ENCODE measurements at regions not wholly inside any gene's neighbourhood (a gene's known extent, or its start where the extent isn't known, plus 50 kb on each side); places are given as distances from the start of the nearest gene placed in this dataset.

DNA sequence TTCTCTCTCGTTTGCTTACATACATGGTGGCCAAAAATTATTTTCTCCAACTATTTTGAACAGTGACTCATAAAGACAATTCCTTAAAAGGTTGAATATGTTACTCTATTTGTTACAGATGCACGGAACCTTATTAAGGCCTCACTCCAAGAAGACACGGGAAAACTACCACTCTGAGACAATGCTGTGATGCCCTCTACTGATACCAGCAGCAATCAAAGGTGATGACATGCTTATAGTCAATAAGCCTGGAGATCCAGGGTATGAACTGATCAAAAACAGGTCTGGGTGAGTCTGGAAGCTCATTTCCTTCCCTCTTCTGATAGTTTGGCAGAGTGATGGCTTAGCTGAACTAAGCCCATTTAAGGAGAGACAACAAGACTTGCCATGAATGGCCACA, 563.0 kb downstream of the LRRIQ3 start:
- H3K27ac ChIP-seq (ENCODE audit: low read depth, low read length) = no peak overlapping the region
- no peak overlapping the region for H3K9ac ChIP-seq (ENCODE audit: low read depth in 1 of 3, low read length in 3 of 3)
- no peaks in the 10 kb centered on the region for H3K4me1 ChIP-seq (ENCODE audit: control insufficient read depth in 3 of 3, insufficient read depth in 3 of 3, low read length in 3 of 3)
- no peaks in the 10 kb centered on the region for H3K27me3 ChIP-seq (ENCODE audit: control insufficient read depth in 3 of 3, insufficient read depth in 3 of 3, low read length in 3 of 3)
- H3K9me3 ChIP-seq (ENCODE audit: control insufficient read depth in 3 of 3, low read length in 3 of 3) = no peaks in the 10 kb centered on the region
- H3K36me3 ChIP-seq (ENCODE audit: control insufficient read depth in 3 of 3, insufficient read depth in 3 of 3, low read length in 3 of 3) = no peaks in the 10 kb centered on the region
- H3K4me3 ChIP-seq (ENCODE audit: low read length in 3 of 3) = no peak overlapping the region

- no peaks in the 10 kb centered on the region for H3K27me3 ChIP-seq (ENCODE audit: control insufficient read depth in 3 of 3, insufficient read depth in 3 of 3, low read length in 3 of 3)
- H3K9me3 ChIP-seq (ENCODE audit: control insufficient read depth in 3 of 3, low read length in 3 of 3) = no peaks in the 10 kb centered on the region
- no peak overlapping the region for H3K9ac ChIP-seq (ENCODE audit: low read depth in 1 of 3, low read length in 3 of 3)
- no peaks in the 10 kb centered on the region for H3K36me3 ChIP-seq (ENCODE audit: control insufficient read depth in 3 of 3, insufficient read depth in 3 of 3, low read length in 3 of 3)
- H3K4me3 ChIP-seq (ENCODE audit: low read length in 3 of 3) = no peak overlapping the region
- no peak overlapping the region for H3K27ac ChIP-seq (ENCODE audit: low read depth, low read length)
- no peaks in the 10 kb centered on the region for H3K4me1 ChIP-seq (ENCODE audit: control insufficient read depth in 3 of 3, insufficient read depth in 3 of 3, low read length in 3 of 3)
Observed at GRCh38 chr1:73627723-73628122, 570.3 kb downstream of the LRRIQ3 start.

GRCh38 chr1:73626326-73626725, 571.6 kb downstream of the LRRIQ3 start:
- Histone ChIP-seq H3K36me3 (ENCODE audit: control insufficient read depth in 3 of 3, insufficient read depth in 3 of 3, low read length in 3 of 3) (no peaks in the 10 kb centered on the region), H3K27ac (ENCODE audit: low read depth, low read length) (no peak overlapping the region), H3K4me1 (ENCODE audit: control insufficient read depth in 3 of 3, insufficient read depth in 3 of 3, low read length in 3 of 3) (no peaks in the 10 kb centered on the region), H3K27me3 (ENCODE audit: control insufficient read depth in 3 of 3, insufficient read depth in 3 of 3, low read length in 3 of 3) (no peaks in the 10 kb centered on the region), H3K9me3 (ENCODE audit: control insufficient read depth in 3 of 3, low read length in 3 of 3) (no peaks in the 10 kb centered on the region), H3K9ac (ENCODE audit: low read depth in 1 of 3, low read length in 3 of 3) (no peak overlapping the region), H3K4me3 (ENCODE audit: low read length in 3 of 3) (no peak overlapping the region)

DNA sequence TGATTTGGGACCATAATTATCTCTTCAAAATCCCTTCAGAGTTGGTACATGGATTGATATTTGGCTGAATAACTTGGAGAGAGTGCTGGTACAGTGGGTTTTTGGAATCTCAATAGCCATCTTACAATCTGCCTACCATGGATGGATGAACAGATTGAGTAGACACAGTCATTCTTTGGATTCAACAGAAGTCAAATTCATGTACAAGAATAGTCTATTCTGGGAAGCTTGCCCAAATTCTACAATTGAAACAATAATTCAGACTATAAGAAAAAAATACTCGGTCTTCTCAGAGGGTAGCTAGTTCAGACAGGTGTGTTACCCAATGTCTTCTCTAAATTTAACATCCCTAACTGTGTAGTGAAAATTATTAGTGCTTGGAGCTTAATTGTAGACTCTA, 574.0 kb downstream of the LRRIQ3 start:
- H3K9ac ChIP-seq (ENCODE audit: low read depth in 1 of 3, low read length in 3 of 3) = no peak overlapping the region
- H3K9me3 ChIP-seq (ENCODE audit: control insufficient read depth in 3 of 3, low read length in 3 of 3) = no peaks in the 10 kb centered on the region
- H3K4me1 ChIP-seq (ENCODE audit: control insufficient read depth in 3 of 3, insufficient read depth in 3 of 3, low read length in 3 of 3) = no peaks in the 10 kb centered on the region
- no peak overlapping the region for H3K27ac ChIP-seq (ENCODE audit: low read depth, low read length)
- H3K36me3 ChIP-seq (ENCODE audit: control insufficient read depth in 3 of 3, insufficient read depth in 3 of 3, low read length in 3 of 3) = no peaks in the 10 kb centered on the region
- H3K4me3 ChIP-seq (ENCODE audit: low read length in 3 of 3) = no peak overlapping the region
- H3K27me3 ChIP-seq (ENCODE audit: control insufficient read depth in 3 of 3, insufficient read depth in 3 of 3, low read length in 3 of 3) = no peaks in the 10 kb centered on the region

DNA sequence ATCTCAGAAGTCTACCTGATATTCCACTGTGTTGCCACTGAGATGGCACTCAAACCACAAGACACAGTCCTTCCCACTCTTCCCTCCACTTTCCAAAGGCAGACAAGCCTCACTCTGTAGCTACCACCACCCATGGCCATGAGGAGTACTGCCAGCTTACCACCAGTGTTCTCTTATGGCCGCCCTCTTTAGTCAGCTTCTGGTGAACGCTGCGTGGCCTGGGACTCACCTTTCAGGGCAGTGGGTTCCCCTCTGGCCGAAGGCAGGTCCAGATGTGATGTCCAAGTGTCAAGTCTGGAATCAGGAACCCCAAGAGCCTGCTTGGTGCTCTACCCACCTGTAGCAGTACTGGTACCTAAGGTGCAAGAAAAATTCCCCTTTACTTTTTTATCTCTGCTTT, 580.8 kb downstream of the LRRIQ3 start:
- no peaks in the 10 kb centered on the region for H3K9me3 ChIP-seq (ENCODE audit: control insufficient read depth in 3 of 3, low read length in 3 of 3)
- H3K36me3 ChIP-seq (ENCODE audit: control insufficient read depth in 3 of 3, insufficient read depth in 3 of 3, low read length in 3 of 3) = no peaks in the 10 kb centered on the region
- no peak overlapping the region for H3K9ac ChIP-seq (ENCODE audit: low read depth in 1 of 3, low read length in 3 of 3)
- no peaks in the 10 kb centered on the region for H3K27me3 ChIP-seq (ENCODE audit: control insufficient read depth in 3 of 3, insufficient read depth in 3 of 3, low read length in 3 of 3)
- H3K4me1 ChIP-seq (ENCODE audit: control insufficient read depth in 3 of 3, insufficient read depth in 3 of 3, low read length in 3 of 3) = no peaks in the 10 kb centered on the region
- no peak overlapping the region for H3K4me3 ChIP-seq (ENCODE audit: low read length in 3 of 3)
- no peak overlapping the region for H3K27ac ChIP-seq (ENCODE audit: low read depth, low read length)

DNA sequence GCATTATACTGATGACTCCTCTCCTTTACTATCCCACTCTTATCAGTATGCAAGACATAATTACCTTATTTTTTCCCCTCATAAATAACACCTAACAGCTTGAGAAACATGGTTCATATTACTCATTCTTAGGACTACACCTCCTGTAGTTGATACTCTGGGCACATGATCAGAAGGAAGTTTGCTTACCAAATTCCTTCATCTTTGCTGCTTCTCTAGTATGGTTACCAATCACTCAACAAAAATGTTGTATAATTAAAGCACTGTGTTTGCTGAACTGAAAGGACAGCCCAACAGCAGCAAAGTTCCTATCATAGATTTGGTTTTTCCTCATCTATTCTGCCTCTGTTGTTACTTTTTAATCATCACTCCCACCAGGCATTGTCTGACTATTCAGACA, 586.3 kb downstream of the LRRIQ3 start:
- H3K9ac ChIP-seq (ENCODE audit: low read depth in 1 of 3, low read length in 3 of 3) = no peak overlapping the region
- H3K4me3 ChIP-seq (ENCODE audit: low read length in 3 of 3) = no peak overlapping the region
- no peaks in the 10 kb centered on the region for H3K4me1 ChIP-seq (ENCODE audit: control insufficient read depth in 3 of 3, insufficient read depth in 3 of 3, low read length in 3 of 3)
- no peaks in the 10 kb centered on the region for H3K9me3 ChIP-seq (ENCODE audit: control insufficient read depth in 3 of 3, low read length in 3 of 3)
- H3K36me3 ChIP-seq (ENCODE audit: control insufficient read depth in 3 of 3, insufficient read depth in 3 of 3, low read length in 3 of 3) = no peaks in the 10 kb centered on the region
- H3K27me3 ChIP-seq (ENCODE audit: control insufficient read depth in 3 of 3, insufficient read depth in 3 of 3, low read length in 3 of 3) = no peaks in the 10 kb centered on the region
- no peak overlapping the region for H3K27ac ChIP-seq (ENCODE audit: low read depth, low read length)

DNA sequence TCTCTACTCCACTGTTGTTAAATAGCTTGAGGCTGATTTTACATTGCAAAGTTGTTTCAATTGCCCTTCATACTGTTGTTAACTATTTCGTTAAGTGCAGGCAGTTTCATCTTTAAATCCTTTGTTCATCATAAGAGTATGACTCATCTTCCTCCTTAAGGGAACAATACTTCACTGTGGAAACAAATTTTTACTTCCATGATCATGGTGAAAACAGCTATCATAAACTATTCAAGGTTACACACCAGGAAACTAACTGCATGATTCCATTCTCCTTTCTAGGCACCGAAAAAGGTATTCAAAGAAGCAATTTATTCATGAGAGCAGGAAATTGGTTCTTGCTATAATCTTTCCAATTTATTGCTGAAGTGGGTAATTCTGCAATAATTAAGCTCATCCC, 593.2 kb downstream of the LRRIQ3 start:
- Histone ChIP-seq H3K4me1 (ENCODE audit: control insufficient read depth in 3 of 3, insufficient read depth in 3 of 3, low read length in 3 of 3) (no peaks in the 10 kb centered on the region), H3K4me3 (ENCODE audit: low read length in 3 of 3) (no peak overlapping the region), H3K9me3 (ENCODE audit: control insufficient read depth in 3 of 3, low read length in 3 of 3) (no peaks in the 10 kb centered on the region), H3K27me3 (ENCODE audit: control insufficient read depth in 3 of 3, insufficient read depth in 3 of 3, low read length in 3 of 3) (no peaks in the 10 kb centered on the region), H3K36me3 (ENCODE audit: control insufficient read depth in 3 of 3, insufficient read depth in 3 of 3, low read length in 3 of 3) (no peaks in the 10 kb centered on the region), H3K27ac (ENCODE audit: low read depth, low read length) (no peak overlapping the region), H3K9ac (ENCODE audit: low read depth in 1 of 3, low read length in 3 of 3) (no peak overlapping the region)

DNA sequence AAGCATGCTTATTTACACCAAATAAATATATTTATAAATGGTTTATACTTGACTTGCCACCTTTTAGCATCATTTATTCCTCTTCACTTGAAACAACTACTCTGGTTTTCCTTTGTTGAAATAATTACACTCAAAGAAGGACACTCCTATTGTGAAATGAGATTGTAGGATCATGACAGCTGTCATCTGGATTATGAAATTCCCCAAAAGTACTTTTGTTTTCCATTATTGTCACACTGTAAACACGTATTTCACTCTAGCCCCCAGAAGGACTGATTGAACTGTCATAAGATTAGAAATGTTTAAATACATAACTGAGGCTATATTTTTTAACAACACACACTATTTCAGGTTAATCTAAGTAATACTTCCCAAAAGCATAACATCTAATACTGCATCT, 593.8 kb downstream of the LRRIQ3 start:
- Histone ChIP-seq H3K27me3 (ENCODE audit: control insufficient read depth in 3 of 3, insufficient read depth in 3 of 3, low read length in 3 of 3) (no peaks in the 10 kb centered on the region), H3K9ac (ENCODE audit: low read depth in 1 of 3, low read length in 3 of 3) (no peak overlapping the region), H3K36me3 (ENCODE audit: control insufficient read depth in 3 of 3, insufficient read depth in 3 of 3, low read length in 3 of 3) (no peaks in the 10 kb centered on the region), H3K27ac (ENCODE audit: low read depth, low read length) (no peak overlapping the region), H3K4me1 (ENCODE audit: control insufficient read depth in 3 of 3, insufficient read depth in 3 of 3, low read length in 3 of 3) (no peaks in the 10 kb centered on the region), H3K4me3 (ENCODE audit: low read length in 3 of 3) (no peak overlapping the region), H3K9me3 (ENCODE audit: control insufficient read depth in 3 of 3, low read length in 3 of 3) (no peaks in the 10 kb centered on the region)

DNA sequence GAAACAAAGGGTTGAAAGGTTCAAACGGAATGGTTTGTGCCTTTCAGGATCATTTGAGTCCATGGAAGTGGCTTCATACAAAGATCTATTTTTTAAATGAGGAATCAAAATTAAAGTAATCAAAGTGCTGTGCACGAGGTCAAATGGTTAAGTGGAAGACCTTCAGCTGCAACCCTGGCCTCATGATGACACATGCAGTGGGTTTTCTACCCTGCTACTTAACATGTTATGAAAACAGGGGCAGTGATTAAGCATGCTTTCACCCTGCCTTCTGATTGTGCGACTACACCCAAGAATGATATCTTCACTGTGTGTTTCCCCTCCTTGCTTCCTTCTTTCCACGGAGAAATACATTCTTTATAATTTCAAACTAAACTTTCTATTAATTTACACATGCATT, 604.2 kb downstream of the LRRIQ3 start:
- Histone ChIP-seq H3K4me3 (ENCODE audit: low read length in 3 of 3) (no peak overlapping the region), H3K27me3 (ENCODE audit: control insufficient read depth in 3 of 3, insufficient read depth in 3 of 3, low read length in 3 of 3) (no peaks in the 10 kb centered on the region), H3K4me1 (ENCODE audit: control insufficient read depth in 3 of 3, insufficient read depth in 3 of 3, low read length in 3 of 3) (no peaks in the 10 kb centered on the region), H3K9me3 (ENCODE audit: control insufficient read depth in 3 of 3, low read length in 3 of 3) (no peaks in the 10 kb centered on the region), H3K36me3 (ENCODE audit: control insufficient read depth in 3 of 3, insufficient read depth in 3 of 3, low read length in 3 of 3) (no peaks in the 10 kb centered on the region), H3K27ac (ENCODE audit: low read depth, low read length) (no peak overlapping the region), H3K9ac (ENCODE audit: low read depth in 1 of 3, low read length in 3 of 3) (no peak overlapping the region)

DNA sequence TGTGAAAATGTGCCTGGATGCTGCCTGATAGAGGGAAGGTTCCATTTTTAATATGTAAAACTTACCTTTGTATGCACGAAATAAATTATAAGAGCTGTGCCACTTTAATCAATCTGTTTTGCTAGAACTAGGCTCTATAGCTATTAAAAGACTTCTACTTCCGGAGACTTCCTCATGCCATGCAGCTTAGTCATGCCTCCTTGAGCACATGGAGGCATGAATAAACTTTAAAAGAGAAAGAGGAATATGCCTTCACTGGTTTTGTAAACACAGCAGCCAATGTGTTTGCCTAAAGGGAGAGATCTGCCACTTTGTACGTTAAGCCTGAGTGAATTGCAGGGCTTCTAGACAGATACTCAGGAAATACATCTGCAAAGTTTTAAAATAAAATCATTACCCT, 604.6 kb downstream of the LRRIQ3 start:
- H3K9ac ChIP-seq (ENCODE audit: low read depth in 1 of 3, low read length in 3 of 3) = no peak overlapping the region
- H3K27ac ChIP-seq (ENCODE audit: low read depth, low read length) = no peak overlapping the region

DNA sequence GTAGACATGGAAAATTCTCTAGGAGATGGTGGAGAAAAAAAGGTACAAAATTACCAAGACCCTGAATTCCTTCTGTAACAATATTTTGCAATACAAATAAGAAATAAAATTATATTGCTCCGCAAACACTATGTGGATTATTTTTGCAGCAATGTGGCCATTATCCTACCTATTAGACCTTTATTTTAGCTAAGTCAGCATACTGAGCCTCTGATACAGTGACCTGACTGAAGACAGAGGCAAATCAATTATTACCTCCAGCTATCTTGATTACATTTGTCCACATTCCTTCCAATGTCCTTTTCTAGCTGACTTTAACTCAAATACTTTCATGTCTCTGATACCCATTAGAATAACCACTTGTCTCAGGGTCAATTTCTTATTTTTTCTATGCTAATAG, 610.9 kb downstream of the LRRIQ3 start:
- H3K27me3 ChIP-seq (ENCODE audit: control insufficient read depth in 3 of 3, insufficient read depth in 3 of 3, low read length in 3 of 3) = no peaks in the 10 kb centered on the region
- no peaks in the 10 kb centered on the region for H3K36me3 ChIP-seq (ENCODE audit: control insufficient read depth in 3 of 3, insufficient read depth in 3 of 3, low read length in 3 of 3)
- H3K4me1 ChIP-seq (ENCODE audit: control insufficient read depth in 3 of 3, insufficient read depth in 3 of 3, low read length in 3 of 3) = no peaks in the 10 kb centered on the region
- H3K27ac ChIP-seq (ENCODE audit: low read depth, low read length) = no peak overlapping the region
- H3K9me3 ChIP-seq (ENCODE audit: control insufficient read depth in 3 of 3, low read length in 3 of 3) = no peaks in the 10 kb centered on the region
- no peak overlapping the region for H3K4me3 ChIP-seq (ENCODE audit: low read length in 3 of 3)
- no peak overlapping the region for H3K9ac ChIP-seq (ENCODE audit: low read depth in 1 of 3, low read length in 3 of 3)

More for the DNA sequence above, 604.6 kb downstream of the LRRIQ3 start:
- no peaks in the 10 kb centered on the region for H3K36me3 ChIP-seq (ENCODE audit: control insufficient read depth in 3 of 3, insufficient read depth in 3 of 3, low read length in 3 of 3)
- no peak overlapping the region for H3K4me3 ChIP-seq (ENCODE audit: low read length in 3 of 3)
- no peaks in the 10 kb centered on the region for H3K27me3 ChIP-seq (ENCODE audit: control insufficient read depth in 3 of 3, insufficient read depth in 3 of 3, low read length in 3 of 3)
- H3K9me3 ChIP-seq (ENCODE audit: control insufficient read depth in 3 of 3, low read length in 3 of 3) = no peaks in the 10 kb centered on the region
- no peaks in the 10 kb centered on the region for H3K4me1 ChIP-seq (ENCODE audit: control insufficient read depth in 3 of 3, insufficient read depth in 3 of 3, low read length in 3 of 3)

Data from skeletal muscle tissue (tissue), 3 donors.